Astrocyte (in vitro differentiated cells and primary cell): ENCODE measurements at regions not wholly inside any gene's neighbourhood (a gene's known extent, or its start where the extent isn't known, plus 50 kb on each side); places are given as distances from the start of the nearest gene placed in this dataset.
A peak's percentile ranks its signal among the peaks of the same experiment; 100 is the strongest.

ENCODE experiments used
- DNase-seq: peaks from one replicate; pipeline ENCODE4 v3.0.0-alpha.2; 2010; ENCODE audit warnings: low read depth
- FAIRE-seq: peaks from 2 replicates; lab custom pipeline; 2011; peaks lifted over from hg19 to GRCh38; lab: Jason Lieb, UNC
- H2AFZ ChIP-seq: 2 replicates; pipeline ENCODE4 v1.6.0; 2012; ENCODE audit warnings: low read depth, low read length, inconsistent platforms
- H3K27ac ChIP-seq: 2 replicates; pipeline ENCODE4 v1.5.1; 2011; ENCODE audit warnings: low read depth, low read length, inconsistent platforms
- H3K27me3 ChIP-seq: 2 replicates; pipeline ENCODE4 v1.6.0; 2011; ENCODE audit warnings: low read length, inconsistent platforms; ENCODE audit not compliant: insufficient read depth
- H3K36me3 ChIP-seq: 2 replicates; pipeline ENCODE4 v1.5.1; 2011; ENCODE audit warnings: low read length, inconsistent platforms; ENCODE audit not compliant: insufficient read depth
- H3K4me1 ChIP-seq: 2 replicates; pipeline ENCODE4 v1.5.1; 2011; ENCODE audit warnings: low read length, inconsistent platforms; ENCODE audit not compliant: insufficient read depth
- H3K4me2 ChIP-seq: 2 replicates; pipeline ENCODE4 v1.6.0; 2012; ENCODE audit warnings: low read length, inconsistent platforms
- H3K4me3 ChIP-seq: 2 replicates; pipeline ENCODE4 v1.5.1; 2011; ENCODE audit warnings: low read depth, mild to moderate bottlenecking, low read length, inconsistent platforms; ENCODE audit not compliant: insufficient read depth
- H3K79me2 ChIP-seq: 2 replicates; pipeline ENCODE4 v1.6.0; 2012; ENCODE audit warnings: mild to moderate bottlenecking, low read length, inconsistent platforms; ENCODE audit not compliant: insufficient read depth
- H3K9ac ChIP-seq: 2 replicates; pipeline ENCODE4 v1.6.0; 2012; ENCODE audit warnings: mild to moderate bottlenecking, low read length, inconsistent platforms
- H3K9me3 ChIP-seq: 2 replicates; pipeline ENCODE4 v1.5.1; 2012; ENCODE audit warnings: low read depth, mild to moderate bottlenecking, low read length, inconsistent platforms; ENCODE audit not compliant: insufficient read depth
- H4K20me1 ChIP-seq: 2 replicates; pipeline ENCODE4 v1.6.0; 2012; ENCODE audit warnings: low read length, inconsistent platforms; ENCODE audit not compliant: insufficient read depth
- H3K27ac Mint-ChIP-seq: one replicate; pipeline ENCODE4 v1.8.0; 2021; ENCODE audit warnings: mild to moderate bottlenecking, mixed read lengths; ENCODE audit not compliant: unreplicated experiment
- H3K27me3 Mint-ChIP-seq: one replicate; pipeline ENCODE4 v1.8.0; 2021; ENCODE audit warnings: low read depth, mixed read lengths; ENCODE audit not compliant: unreplicated experiment
- H3K36me3 Mint-ChIP-seq: one replicate; pipeline ENCODE4 v1.8.0; 2021; ENCODE audit warnings: low read depth, mixed read lengths; ENCODE audit not compliant: unreplicated experiment
- H3K4me1 Mint-ChIP-seq: one replicate; pipeline ENCODE4 v1.8.0; 2021; ENCODE audit warnings: low read depth, mixed read lengths; ENCODE audit not compliant: unreplicated experiment
- H3K4me3 Mint-ChIP-seq: one replicate; pipeline ENCODE4 v1.8.0; 2021; ENCODE audit warnings: mild to moderate bottlenecking, moderate library complexity, mixed read lengths; ENCODE audit not compliant: unreplicated experiment
- H3K9me3 Mint-ChIP-seq: one replicate; pipeline ENCODE4 v1.8.0; 2021; ENCODE audit warnings: mild to moderate bottlenecking, mixed read lengths; ENCODE audit not compliant: unreplicated experiment
- CTCF ChIP-seq: IDR thresholded peaks from 2 replicates; pipeline ENCODE4 v1.5.1; 2011; ENCODE audit warnings: low read depth, mild to moderate bottlenecking, inconsistent platforms, low read length, moderate library complexity; ENCODE audit not compliant: insufficient read depth
- EZH2 ChIP-seq: IDR thresholded peaks from 2 replicates; pipeline ENCODE4 v1.6.1; 2012; ENCODE audit warnings: mild to moderate bottlenecking, low read length, inconsistent platforms; ENCODE audit not compliant: insufficient read depth

- Mint-ChIP-seq H3K4me1 (peaks cover 12% of the 10 kb centered on the region), H3K9me3 (peaks cover 8% of the 10 kb centered on the region), H3K36me3 (peaks cover 4% of the 10 kb centered on the region)
Measured at GRCh38 chr9:28289746-28290145, 716.5 kb upstream of the C9orf72 start.

GRCh38 chr9:28293369-28294090, 720.2 kb upstream of the C9orf72 start:
- H3K4me2 ChIP-seq, result no peak overlapping the region
- H3K4me1 Mint-ChIP-seq, result peaks cover 12% of the 10 kb centered on the region
- no peaks in the 10 kb centered on the region for H3K4me1 ChIP-seq
- no peak overlapping the region for H3K4me3 Mint-ChIP-seq
- no peaks in the 10 kb centered on the region for H3K9me3 ChIP-seq
- H2AFZ ChIP-seq, result no peak overlapping the region
- no peak for DNase-seq
- no peaks in the 10 kb centered on the region for H3K79me2 ChIP-seq
- no peaks in the 10 kb centered on the region for H3K27me3 ChIP-seq
- no peaks in the 10 kb centered on the region for H3K36me3 ChIP-seq
- no peak overlapping the region for H3K4me3 ChIP-seq
- no peak overlapping the region for H3K27ac ChIP-seq
- no peak overlapping the region for H3K27ac Mint-ChIP-seq
- peaks cover 8% of the 10 kb centered on the region for H3K9me3 Mint-ChIP-seq
- H4K20me1 ChIP-seq, result no peaks in the 10 kb centered on the region
- peaks cover 4% of the 10 kb centered on the region for H3K36me3 Mint-ChIP-seq
- no peak for FAIRE-seq
- no peak overlapping the region for H3K9ac ChIP-seq
- no peaks in the 10 kb centered on the region for H3K27me3 Mint-ChIP-seq
- TF ChIP-seq EZH2 (no peak), CTCF (no peak)

More at GRCh38 chr9:28289746-28290145, 716.5 kb upstream of the C9orf72 start:
- no peaks in the 10 kb centered on the region for H4K20me1 ChIP-seq
- TF ChIP-seq EZH2 (no peak), CTCF (no peak)
- Mint-ChIP-seq H3K27me3 (no peaks in the 10 kb centered on the region), H3K27ac (no peak overlapping the region), H3K4me3 (no peak overlapping the region)
- no peak overlapping the region for H3K27ac ChIP-seq
- no peaks in the 10 kb centered on the region for H3K4me1 ChIP-seq
- no peak overlapping the region for H3K4me2 ChIP-seq
- DNase-seq (no peak), FAIRE-seq (no peak)
- no peak overlapping the region for H3K4me3 ChIP-seq
- H3K27me3 ChIP-seq, result no peaks in the 10 kb centered on the region
- H2AFZ ChIP-seq, result no peak overlapping the region
- H3K9ac ChIP-seq, result no peak overlapping the region
- no peaks in the 10 kb centered on the region for H3K9me3 ChIP-seq
- no peaks in the 10 kb centered on the region for H3K79me2 ChIP-seq
- no peaks in the 10 kb centered on the region for H3K36me3 ChIP-seq

GRCh38 chr9:28301281-28301680, 728.0 kb upstream of the C9orf72 start:
- no peaks in the 10 kb centered on the region for H3K36me3 Mint-ChIP-seq
- no peaks in the 10 kb centered on the region for H3K27me3 Mint-ChIP-seq
- H3K4me1 Mint-ChIP-seq, result no peaks in the 10 kb centered on the region
- Histone ChIP-seq H3K4me2 (no peak overlapping the region), H3K27ac (no peak overlapping the region), H3K4me1 (no peaks in the 10 kb centered on the region), H3K9ac (no peak overlapping the region), H3K9me3 (no peaks in the 10 kb centered on the region), H3K27me3 (no peaks in the 10 kb centered on the region), H4K20me1 (no peaks in the 10 kb centered on the region), H2AFZ (no peak overlapping the region), H3K36me3 (no peaks in the 10 kb centered on the region), H3K79me2 (no peaks in the 10 kb centered on the region), H3K4me3 (no peak overlapping the region)
- TF ChIP-seq EZH2, result no peak
- no peak for TF ChIP-seq CTCF
- H3K9me3 Mint-ChIP-seq, result peaks cover 3% of the 10 kb centered on the region
- no peak overlapping the region for H3K4me3 Mint-ChIP-seq
- FAIRE-seq (no peak), DNase-seq (peak; percentile 20)
- no peak overlapping the region for H3K27ac Mint-ChIP-seq
